Smooth muscle cell (in vitro differentiated cells): ENCODE measurements at regions not wholly inside any gene's neighbourhood (a gene's known extent, or its start where the extent isn't known, plus 50 kb on each side); places are given as distances from the start of the nearest gene placed in this dataset.

ENCODE experiments used
- DNase-seq: peaks from one replicate; lab custom pipeline; 2025; ENCODE audit not compliant: unreplicated experiment; lab: John Stamatoyannopoulos, UW
- H2AFZ ChIP-seq: fragments of 200-600 bp; sonication (generic); 2 replicates; pipeline ENCODE4 v1.6.0; 2016; ENCODE audit warnings: antibody characterized with exemption, low read depth, mild to moderate bottlenecking
- H3F3A ChIP-seq: fragments of 200-600 bp; sonication (generic); 2 replicates; pipeline ENCODE4 v1.6.0; 2017; ENCODE audit warnings: antibody characterized with exemption, low read depth
- H3K27ac ChIP-seq: fragments of 200-600 bp; sonication (generic); 2 replicates; pipeline ENCODE4 v1.5.1; 2016; ENCODE audit warnings: low read depth, mild to moderate bottlenecking
- H3K27me3 ChIP-seq: fragments of 200-600 bp; sonication (generic); 2 replicates; pipeline ENCODE4 v1.6.1; 2016; ENCODE audit warnings: low read depth, mild to moderate bottlenecking
- H3K36me3 ChIP-seq: fragments of 200-600 bp; sonication (generic); 2 replicates; pipeline ENCODE4 v1.5.1; 2016; ENCODE audit warnings: low read depth
- H3K4me1 ChIP-seq: fragments of 200-600 bp; sonication (generic); 2 replicates; pipeline ENCODE4 v1.5.1; 2016; ENCODE audit warnings: low read depth
- H3K4me2 ChIP-seq: fragments of 200-600 bp; sonication (generic); 2 replicates; pipeline ENCODE4 v1.6.0; 2016; ENCODE audit warnings: mild to moderate bottlenecking
- H3K4me3 ChIP-seq: fragments of 200-600 bp; sonication (generic); 2 replicates; pipeline ENCODE4 v1.5.1; 2016; ENCODE audit warnings: mild to moderate bottlenecking
- H3K79me2 ChIP-seq: fragments of 200-600 bp; sonication (generic); 2 replicates; pipeline ENCODE4 v1.6.0; 2016; ENCODE audit warnings: low read depth, mild to moderate bottlenecking
- H3K9ac ChIP-seq: fragments of 200-600 bp; sonication (generic); 2 replicates; pipeline ENCODE4 v1.6.0; 2016; ENCODE audit warnings: low read depth
- H3K9me3 ChIP-seq: fragments of 200-600 bp; sonication (generic); replicated peaks from 2 replicates; pipeline ENCODE4 v1.5.1; 2016; ENCODE audit warnings: low read depth
- H4K20me1 ChIP-seq: fragments of 200-600 bp; sonication (generic); 2 replicates; pipeline ENCODE4 v1.6.0; 2016; ENCODE audit warnings: low read depth
- CTCF ChIP-seq: fragments of 200-600 bp; sonication (generic); IDR thresholded peaks from 2 replicates; pipeline ENCODE4 v1.5.1; 2017; ENCODE audit warnings: borderline replicate concordance, mild to moderate bottlenecking, antibody characterized with exemption; ENCODE audit not compliant: insufficient read depth, poor library complexity, severe bottlenecking
- WGBS: methylation state at CpG from one replicate; pipeline ENCODE4 v1.1.7; 2016; ENCODE audit warnings: low lambda C conversion rate; 5-methylcytosine and 5-hydroxymethylcytosine counted together

- 52% methylated on average over 1 of the region's 1 CpG for WGBS
- no peak overlapping the region for H2AFZ ChIP-seq
- no peak for TF ChIP-seq CTCF
These were observed 411.6 kb upstream of the ANO3 start for GRCh38 chr11:25920356-25920755.

GRCh38 chr11:25924586-25924985, 407.3 kb upstream of the ANO3 start:
- Histone ChIP-seq H2AFZ (no peak overlapping the region), H3K9ac (no peak overlapping the region), H3K4me2 (no peak overlapping the region), H3K4me3 (no peak overlapping the region), H4K20me1 (no peaks in the 10 kb centered on the region), H3K4me1 (peaks cover 18% of the 10 kb centered on the region), H3K27me3 (no peaks in the 10 kb centered on the region), H3K36me3 (no peaks in the 10 kb centered on the region), H3K27ac (no peak overlapping the region), H3F3A (no peaks in the 10 kb centered on the region), H3K9me3 (no peaks in the 10 kb centered on the region), H3K79me2 (no peaks in the 10 kb centered on the region)
- DNase-seq: no peak
- no peak for TF ChIP-seq CTCF
- 93% methylated on average over 4 of the region's 4 CpGs for WGBS

More at GRCh38 chr11:25920356-25920755, 411.6 kb upstream of the ANO3 start:
- no peak overlapping the region for H3K4me3 ChIP-seq
- no peaks in the 10 kb centered on the region for H4K20me1 ChIP-seq
- no peaks in the 10 kb centered on the region for H3F3A ChIP-seq
- H3K9me3 ChIP-seq: no peaks in the 10 kb centered on the region
- H3K4me2 ChIP-seq: no peak overlapping the region
- H3K27ac ChIP-seq: no peak overlapping the region
- no peak for DNase-seq
- no peaks in the 10 kb centered on the region for H3K27me3 ChIP-seq
- H3K36me3 ChIP-seq: no peaks in the 10 kb centered on the region
- no peak overlapping the region for H3K9ac ChIP-seq
- no peaks in the 10 kb centered on the region for H3K79me2 ChIP-seq
- no peaks in the 10 kb centered on the region for H3K4me1 ChIP-seq

GRCh38 chr11:25925359-25925758, 406.6 kb upstream of the ANO3 start:
- no peak overlapping the region for H3K4me3 ChIP-seq
- no peak overlapping the region for H3K27ac ChIP-seq
- no peaks in the 10 kb centered on the region for H3K36me3 ChIP-seq
- H3K9ac ChIP-seq: no peak overlapping the region
- H3F3A ChIP-seq: no peaks in the 10 kb centered on the region
- no peaks in the 10 kb centered on the region for H3K9me3 ChIP-seq
- peaks cover 18% of the 10 kb centered on the region for H3K4me1 ChIP-seq
- no peaks in the 10 kb centered on the region for H3K79me2 ChIP-seq
- TF ChIP-seq CTCF: no peak
- H3K4me2 ChIP-seq: no peak overlapping the region
- DNase-seq: no peak
- H3K27me3 ChIP-seq: no peaks in the 10 kb centered on the region
- 93% methylated on average over 2 of the region's 2 CpGs for WGBS
- no peaks in the 10 kb centered on the region for H4K20me1 ChIP-seq
- H2AFZ ChIP-seq: no peak overlapping the region

- Histone ChIP-seq H3K27ac (peak overlapping the region; percentile 3), H2AFZ (peak overlapping the region; percentile 51), H3K27me3 (no peaks in the 10 kb centered on the region), H3K9ac (no peak overlapping the region), H3K79me2 (no peaks in the 10 kb centered on the region), H3K36me3 (no peaks in the 10 kb centered on the region), H3K9me3 (no peaks in the 10 kb centered on the region), H4K20me1 (no peaks in the 10 kb centered on the region), H3K4me2 (peak overlapping the region; percentile 83), H3F3A (no peaks in the 10 kb centered on the region), H3K4me3 (no peak overlapping the region), H3K4me1 (peaks cover 18% of the 10 kb centered on the region)
- no peak for DNase-seq
- WGBS: 32% methylated on average over 3 of the region's 3 CpGs
- TF ChIP-seq CTCF: no peak
These were observed 404.4 kb upstream of the ANO3 start for GRCh38 chr11:25927411-25927953.
